A549 (cell line): ENCODE measurements at regions not wholly inside any gene's neighbourhood (a gene's known extent, or its start where the extent isn't known, plus 50 kb on each side); places are given as distances from the start of the nearest gene placed in this dataset.

Source experiments
- ATAC-seq, 2 experiments: fragments of 200-7000 bp in 1 of 2; fragments of >200 bp in 1 of 2; cut with Nextera tagmentation in 1 of 2; cut with Tn5 transposase in 1 of 2; 3 replicates each; pipeline versions ENCODE4 v1.8.0 to v1.9.1; 2018 to 2020; ENCODE audit warnings: mild to moderate bottlenecking in 1 of 2, moderate library complexity in 1 of 2
- CTCF ChIA-PET: fragments of 300-600 bp; sonication (Branson Sonifier 250); formaldehyde crosslinking; extraction: SDS; loops from one replicate; lab custom pipeline; 2021; ENCODE audit warnings: antibody characterized with exemption, inconsistent platforms; lab: Yijun Ruan, JAX
- POLR2A ChIA-PET: fragments of 350-600 bp; formaldehyde crosslinking; extraction: SDS; loops from one replicate; lab custom pipeline; 2021; ENCODE audit warnings: antibody characterized with exemption, inconsistent platforms; lab: Yijun Ruan, JAX
- DNase-seq, 2 experiments: peaks; one replicate each; pipeline versions ENCODE4 v3.0.0 to v3.0.0-alpha.2; 2011 to 2016; ENCODE audit warnings: low read depth in 1 of 2, low spot score in 1 of 2
- FAIRE-seq: peaks from 2 replicates; lab custom pipeline; 2011; peaks lifted over from hg19 to GRCh38; lab: Jason Lieb, UNC
- H3K27ac ChIP-seq, 2 experiments: fragments of >200 bp; sonication (Bioruptor Twin); formaldehyde crosslinking; 3 replicates each; pipeline ENCODE4 v1.5.1; 2016 to 2017
- H3K4me1 ChIP-seq: fragments of >200 bp; sonication (Bioruptor Twin); formaldehyde crosslinking; 3 replicates; pipeline ENCODE4 v1.6.1; 2016
- H3K4me2 ChIP-seq: fragments of >200 bp; sonication (Bioruptor Twin); formaldehyde crosslinking; 3 replicates; pipeline ENCODE4 v1.6.1; 2016
- H3K4me3 ChIP-seq: fragments of >200 bp; sonication (Bioruptor Twin); formaldehyde crosslinking; 3 replicates; pipeline ENCODE4 v1.5.1; 2016
- H3K9me3 ChIP-seq: fragments of >200 bp; sonication (Bioruptor Twin); formaldehyde crosslinking; 3 replicates; pipeline ENCODE4 v1.6.1; 2016
- BHLHE40 ChIP-seq: IDR thresholded peaks from 2 replicates; pipeline ENCODE4 v1.6.1; 2012; ENCODE audit warnings: low read depth, low read length, inconsistent platforms
- CBX8 ChIP-seq: fragments of 200-600 bp; sonication (generic); IDR thresholded peaks from 2 replicates; pipeline ENCODE4 v1.6.1; 2016
- CEBPB ChIP-seq, 2 experiments: fragments of >200 bp in 1 of 2; sonication (Bioruptor Twin) in 1 of 2; formaldehyde crosslinking in 1 of 2; IDR thresholded peaks; 2 replicates each; pipeline ENCODE4 v1.6.1; 2012 to 2016
- CTCF ChIP-seq: fragments of >200 bp; sonication (Bioruptor Twin); formaldehyde crosslinking; IDR thresholded peaks from 3 replicates; pipeline ENCODE4 v1.5.1; 2016
- ELK1 ChIP-seq: fragments of 150-350 bp; IDR thresholded peaks from 2 replicates; pipeline ENCODE4 v1.6.1; 2014; ENCODE audit warnings: low read depth, mild to moderate bottlenecking, low read length
- FOSB ChIP-seq: fragments of 250-450 bp; sonication (Bioruptor Pico); IDR thresholded peaks from 2 replicates; pipeline ENCODE4 v1.5.0; 2020; ENCODE audit warnings: mild to moderate bottlenecking, moderate library complexity
- FOSL2 ChIP-seq, 2 experiments: fragments of 450-650 bp in 1 of 2; fragments of >200 bp in 1 of 2; sonication (Bioruptor Twin) in 1 of 2; formaldehyde crosslinking; IDR thresholded peaks; 2 replicates each; pipeline versions ENCODE4 v1.5.0 to v1.6.1; 2016 to 2020; ENCODE audit warnings: mild to moderate bottlenecking in 1 of 2, moderate library complexity in 1 of 2
- GATA3 ChIP-seq: IDR thresholded peaks from 2 replicates; pipeline ENCODE4 v1.6.1; 2012; ENCODE audit warnings: borderline replicate concordance
- HDAC2 ChIP-seq: fragments of 200-600 bp; sonication (generic); IDR thresholded peaks from 2 replicates; pipeline ENCODE4 v1.6.1; 2016
- JUNB ChIP-seq: fragments of >200 bp; sonication (Bioruptor Twin); formaldehyde crosslinking; IDR thresholded peaks from 2 replicates; pipeline ENCODE4 v1.6.1; 2016
- KDM1A ChIP-seq: fragments of 200-600 bp; sonication (generic); IDR thresholded peaks from 2 replicates; pipeline ENCODE4 v1.6.1; 2016; ENCODE audit warnings: low read depth, mild to moderate bottlenecking
- NFE2L2 ChIP-seq: fragments of 150-350 bp; conservative IDR thresholded peaks from 2 replicates; pipeline ENCODE4 v1.6.1; 2014; ENCODE audit warnings: low read length
- NR3C1 ChIP-seq: fragments of >200 bp; sonication (Bioruptor Twin); formaldehyde crosslinking; IDR thresholded peaks from 3 replicates; pipeline ENCODE4 v1.6.1; 2017
- POLR2A ChIP-seq: IDR thresholded peaks from 2 replicates; pipeline ENCODE4 v1.6.1; 2012; ENCODE audit warnings: mild to moderate bottlenecking, low read length
- RAD21 ChIP-seq, 2 experiments: fragments of >200 bp in 1 of 2; sonication (Bioruptor Twin) in 1 of 2; formaldehyde crosslinking in 1 of 2; IDR thresholded peaks in 1 of 2; conservative IDR thresholded peaks in 1 of 2; 2 replicates in 1 of 2; 3 replicates in 1 of 2; pipeline ENCODE4 v1.6.1; 2012 to 2018; ENCODE audit warnings: inconsistent platforms in 1 of 2
- RARB ChIP-seq: fragments of 250-450 bp; sonication (Bioruptor Pico); IDR thresholded peaks from 2 replicates; pipeline ENCODE4 v1.8.0; 2021; ENCODE audit warnings: mild to moderate bottlenecking, moderate library complexity
- TFCP2L1 ChIP-seq: fragments of 250-450 bp; sonication (Bioruptor Pico); IDR thresholded peaks from 2 replicates; pipeline ENCODE4 v1.5.0; 2021; ENCODE audit warnings: mild to moderate bottlenecking
- TP53 ChIP-seq: fragments of 250-450 bp; sonication (Bioruptor Pico); IDR thresholded peaks from 2 replicates; pipeline ENCODE4 v1.5.0; 2021; ENCODE audit warnings: mild to moderate bottlenecking, moderate library complexity
- ZFP36 ChIP-seq: fragments of 450-650 bp; IDR thresholded peaks from 2 replicates; pipeline ENCODE4 v1.6.1; 2014; ENCODE audit warnings: borderline replicate concordance; ENCODE audit not compliant: partially characterized antibody
- WGBS: methylation state at CpG from one replicate; pipeline ENCODE4 v1.1.6; 2017; ENCODE audit errors: missing lambda C conversion rate; 5-methylcytosine and 5-hydroxymethylcytosine counted together
- TF ChIP-seq, protein P1 (sequence below): fragments of 450-650 bp; IDR thresholded peaks from 2 replicates; pipeline ENCODE4 v1.6.1; 2014; ENCODE audit warnings: antibody characterized with exemption

DNA sequence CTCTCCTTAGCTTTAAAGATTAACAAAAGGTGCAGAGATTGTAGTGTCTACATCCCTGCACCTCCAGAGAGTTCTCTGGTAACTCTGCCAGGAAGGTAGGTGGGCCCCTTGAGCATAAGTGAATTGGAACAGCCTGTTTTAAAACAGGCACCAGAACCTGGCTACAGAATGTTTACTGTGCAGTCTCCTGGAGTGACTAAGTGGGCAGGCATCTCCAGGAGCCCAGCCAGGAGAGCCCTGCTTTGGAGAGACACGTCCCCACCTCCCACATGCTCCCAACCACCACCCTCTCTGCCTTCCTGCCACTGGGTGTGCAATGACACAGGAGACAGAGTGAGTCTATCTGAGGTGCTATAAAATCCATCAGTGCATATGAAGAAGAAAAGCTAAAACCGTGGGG lies 110.3 kb upstream of the EYA4 start:
- H3K4me3 ChIP-seq = no peak overlapping the region
- WGBS = 10% methylated on average over 2 of the region's 2 CpGs
- DNase-seq = peak; percentile 33 to 65
- no peak for FAIRE-seq
- peak overlapping the region; percentile 56 to 73; a peak in 5 of 6 replicates for H3K27ac ChIP-seq
- TF ChIP-seq CTCF = no peak
- no peak for TF ChIP-seq KDM1A
- peak; percentile 17 to 20; a peak in 1 of 5 replicates for TF ChIP-seq RAD21 (conservative IDR thresholded peaks at IDR 0.05 in 1 of 2, IDR thresholded peaks at IDR 0.05 in 1 of 2)
- TF ChIP-seq FOSL2 (IDR thresholded peaks at IDR 0.05) = no peak
- TF ChIP-seq FOSL2 (CRISPR knock-in tag; IDR thresholded peaks at IDR 0.05) = peak; percentile 33; the same call in 1 of the 2 replicates
- TF ChIP-seq JUNB = no peak
- TF ChIP-seq, all 56 proteins: peak for 2
- Histone ChIP-seq H3K4me2 (peak overlapping the region; percentile 57), H3K4me1 (peaks cover 22% of the 10 kb centered on the region), H3K9me3 (no peaks in the 10 kb centered on the region)
- ATAC-seq = peak; percentile 98
- ChIA-PET POLR2A (no interaction called here), CTCF (interaction anchor here (0.6 kb wide), 1 partner anchor 305 kb away, joined by 3 read pairs; no protein-coding TSS in a partner anchor)

GRCh38 chr6:133131621-133132465 lies 109.3 kb upstream of the EYA4 start:
- no peak for TF ChIP-seq CBX8
- no peak for TF ChIP-seq HDAC2
- TF ChIP-seq, protein P1, sequence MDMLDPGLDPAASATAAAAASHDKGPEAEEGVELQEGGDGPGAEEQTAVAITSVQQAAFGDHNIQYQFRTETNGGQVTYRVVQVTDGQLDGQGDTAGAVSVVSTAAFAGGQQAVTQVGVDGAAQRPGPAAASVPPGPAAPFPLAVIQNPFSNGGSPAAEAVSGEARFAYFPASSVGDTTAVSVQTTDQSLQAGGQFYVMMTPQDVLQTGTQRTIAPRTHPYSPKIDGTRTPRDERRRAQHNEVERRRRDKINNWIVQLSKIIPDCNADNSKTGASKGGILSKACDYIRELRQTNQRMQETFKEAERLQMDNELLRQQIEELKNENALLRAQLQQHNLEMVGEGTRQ = no peak
- TF ChIP-seq GATA3 = no peak
- no peak for TF ChIP-seq TP53 (CRISPR knock-in tag)
- no peak for TF ChIP-seq BHLHE40
- TF ChIP-seq FOSB = no peak
- no peak for TF ChIP-seq NFE2L2
- no peak for TF ChIP-seq RARB (CRISPR knock-in tag)
- no peak for TF ChIP-seq RAD21 (conservative IDR thresholded peaks at IDR 0.05 in 1 of 2, IDR thresholded peaks at IDR 0.05 in 1 of 2)
- no peak for TF ChIP-seq TFCP2L1 (CRISPR knock-in tag)
- no peak for TF ChIP-seq ELK1
- no peak for TF ChIP-seq ZFP36
- TF ChIP-seq NR3C1 = no peak
- TF ChIP-seq POLR2A = no peak
- no peak for TF ChIP-seq CEBPB (IDR thresholded peaks at IDR 0.05)
- TF ChIP-seq, all 56 proteins: peak for 0
- FAIRE-seq = no peak
- DNase-seq = no peak
- peak overlapping the region; percentile 57; the same call in 2 of the 3 replicates for H3K4me2 ChIP-seq
- ChIA-PET CTCF (interaction anchor here (0.6 to 0.7 kb wide), 2 partner anchors 39 to 306 kb away, joined by 3 read pairs; no protein-coding TSS in a partner anchor), POLR2A (no interaction called here)
- no peaks in the 10 kb centered on the region for H3K9me3 ChIP-seq
- H3K4me1 ChIP-seq = peaks cover 22% of the 10 kb centered on the region
- no peak overlapping the region for H3K4me3 ChIP-seq
- 92% methylated on average over 10 of the region's 10 CpGs for WGBS
- peak overlapping the region; percentile 56 to 73; a peak in 4 of 6 replicates for H3K27ac ChIP-seq
- ATAC-seq = peak in 1 of 2 experiments; percentile 42; a peak in 2 of 6 replicates
